Lower leg skin (tissue), 3 donors: ENCODE measurements at regions not wholly inside any gene's neighbourhood (a gene's known extent, or its start where the extent isn't known, plus 50 kb on each side); places are given as distances from the start of the nearest gene placed in this dataset.

Source experiments
- POLR2A ChIP-seq, 2 donors: fragments of 450-650 bp; IDR thresholded peaks; one replicate each; pipeline ENCODE4 v1.6.1; 2016 to 2017; ENCODE audit warnings: antibody characterized with exemption in 2 of 2, mild to moderate bottlenecking in 1 of 2, moderate library complexity in 1 of 2
- TF ChIP-seq, protein P1 (sequence below), 3 donors: fragments of 450-650 bp; IDR thresholded peaks; one replicate each; pipeline ENCODE4 v1.5.1; 2016; ENCODE audit warnings: antibody characterized with exemption in 3 of 3, mild to moderate bottlenecking in 3 of 3, moderate library complexity in 2 of 3

DNA sequence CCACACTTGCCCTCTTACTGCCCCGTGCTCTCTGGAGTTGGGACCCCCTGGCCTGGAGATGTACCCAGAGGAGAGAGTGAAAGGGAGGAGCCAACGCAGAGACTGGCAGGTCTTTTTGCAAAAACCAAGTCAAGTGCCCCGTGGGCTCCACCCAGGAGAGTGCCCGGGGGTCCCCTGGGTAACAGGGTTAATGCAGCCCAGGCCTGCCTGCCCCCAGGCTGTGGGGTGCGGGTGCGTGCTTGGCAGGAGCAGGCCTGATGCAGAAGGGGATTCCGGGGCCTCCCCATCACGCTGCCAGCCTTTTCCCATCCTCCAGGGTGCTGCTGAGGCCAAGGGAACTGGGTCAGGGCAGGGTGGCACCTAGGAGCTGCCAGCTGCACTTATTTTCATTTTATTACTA lies 184.4 kb downstream of the ERMARD start:
- TF ChIP-seq, protein P1, sequence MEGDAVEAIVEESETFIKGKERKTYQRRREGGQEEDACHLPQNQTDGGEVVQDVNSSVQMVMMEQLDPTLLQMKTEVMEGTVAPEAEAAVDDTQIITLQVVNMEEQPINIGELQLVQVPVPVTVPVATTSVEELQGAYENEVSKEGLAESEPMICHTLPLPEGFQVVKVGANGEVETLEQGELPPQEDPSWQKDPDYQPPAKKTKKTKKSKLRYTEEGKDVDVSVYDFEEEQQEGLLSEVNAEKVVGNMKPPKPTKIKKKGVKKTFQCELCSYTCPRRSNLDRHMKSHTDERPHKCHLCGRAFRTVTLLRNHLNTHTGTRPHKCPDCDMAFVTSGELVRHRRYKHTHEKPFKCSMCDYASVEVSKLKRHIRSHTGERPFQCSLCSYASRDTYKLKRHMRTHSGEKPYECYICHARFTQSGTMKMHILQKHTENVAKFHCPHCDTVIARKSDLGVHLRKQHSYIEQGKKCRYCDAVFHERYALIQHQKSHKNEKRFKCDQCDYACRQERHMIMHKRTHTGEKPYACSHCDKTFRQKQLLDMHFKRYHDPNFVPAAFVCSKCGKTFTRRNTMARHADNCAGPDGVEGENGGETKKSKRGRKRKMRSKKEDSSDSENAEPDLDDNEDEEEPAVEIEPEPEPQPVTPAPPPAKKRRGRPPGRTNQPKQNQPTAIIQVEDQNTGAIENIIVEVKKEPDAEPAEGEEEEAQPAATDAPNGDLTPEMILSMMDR (IDR thresholded peaks at IDR 0.05), result no peak
- no peak for TF ChIP-seq POLR2A (IDR thresholded peaks at IDR 0.05)
